GM12891 (cell line): ENCODE measurements at regions not wholly inside any gene's neighbourhood (a gene's known extent, or its start where the extent isn't known, plus 50 kb on each side); places are given as distances from the start of the nearest gene placed in this dataset.

Experiments
- POLR2A ChIP-seq: IDR thresholded peaks from 2 replicates; pipeline ENCODE4 v1.6.1; 2011; ENCODE audit warnings: low read depth, low read length, control low read depth
- POLR2AphosphoS5 ChIP-seq: IDR thresholded peaks from 2 replicates; pipeline ENCODE4 v1.6.1; 2011; ENCODE audit warnings: low read depth, low read length, control low read depth
- POU2F2 ChIP-seq: IDR thresholded peaks from 2 replicates; pipeline ENCODE4 v1.6.1; 2011; ENCODE audit warnings: low read depth, mild to moderate bottlenecking, control low read depth, low read length, moderate library complexity
- SPI1 ChIP-seq: IDR thresholded peaks from 2 replicates; pipeline ENCODE4 v1.6.1; 2011; ENCODE audit warnings: low read depth, low read length, control low read depth
- TAF1 ChIP-seq: IDR thresholded peaks from 2 replicates; pipeline ENCODE4 v1.6.1; 2011; ENCODE audit warnings: low read depth, low read length, control low read depth

GRCh38 chr2:187618813-187619212, 64.6 kb upstream of the TFPI start:
- TF ChIP-seq POLR2A (no peak), TAF1 (no peak), POLR2AphosphoS5 (no peak), POU2F2 (no peak), SPI1 (no peak)
